Stomach (tissue), 8 donors: ENCODE measurements at regions not wholly inside any gene's neighbourhood (a gene's known extent, or its start where the extent isn't known, plus 50 kb on each side); places are given as distances from the start of the nearest gene placed in this dataset.
A peak's percentile ranks its signal among the peaks of the same experiment; 100 is the strongest.

Experiments
- DNase-seq, 2 donors: peaks; one replicate each; pipeline versions ENCODE4 v3.0.0 to v3.0.0-alpha.2; 2013 to 2019
- H3K27ac ChIP-seq, 5 donors: fragments of 200-600 bp in 4 of 5; sonication (generic) in 4 of 5; one replicate each; pipeline ENCODE4 v1.5.1; 2013 to 2019; ENCODE audit warnings: mild to moderate bottlenecking in 1 of 5, moderate library complexity in 1 of 5
- H3K27me3 ChIP-seq, 3 donors: fragments of 200-600 bp; sonication (generic); one replicate each; pipeline ENCODE4 v1.5.1; 2017 to 2019; ENCODE audit warnings: mixed run types in 1 of 3
- H3K36me3 ChIP-seq, 4 donors: fragments of 200-600 bp; sonication (generic); 1 replicate in 3 of 4; 2 replicates in 1 of 4; pipeline ENCODE4 v1.5.1; 2016 to 2019
- H3K4me1 ChIP-seq, 4 donors: fragments of 200-600 bp; sonication (generic); one replicate each; pipeline ENCODE4 v1.5.1; 2016 to 2019
- H3K4me3 ChIP-seq, 4 donors: fragments of 200-600 bp; sonication (generic) in 3 of 4; one replicate each; pipeline ENCODE4 v1.5.1; 2016 to 2019; ENCODE audit warnings: mild to moderate bottlenecking in 1 of 4
- H3K9me3 ChIP-seq, 4 donors: fragments of 200-600 bp; sonication (generic); one replicate each; pipeline ENCODE4 v1.5.1; 2016 to 2019
- CTCF ChIP-seq, 7 experiments: fragments of 450-650 bp in 4 of 7; fragments of 200-600 bp in 3 of 7; sonication (generic) in 3 of 7; IDR thresholded peaks; one replicate each; pipeline ENCODE4 v1.5.1; 2016 to 2019; ENCODE audit warnings: antibody characterized with exemption in 7 of 7, control low read depth in 2 of 7, mild to moderate bottlenecking in 1 of 7
- EP300 ChIP-seq: sonication (generic); formaldehyde crosslinking; IDR thresholded peaks from one replicate; pipeline ENCODE4 v1.6.1; 2017; ENCODE audit warnings: antibody characterized with exemption
- POLR2A ChIP-seq, 4 donors: fragments of 450-650 bp; IDR thresholded peaks; one replicate each; pipeline ENCODE4 v1.6.1; 2016; ENCODE audit warnings: antibody characterized with exemption in 4 of 4, control low read depth in 2 of 4, mild to moderate bottlenecking in 1 of 4, moderate library complexity in 1 of 4
- POLR2AphosphoS5 ChIP-seq, 3 donors: sonication (generic); formaldehyde crosslinking; IDR thresholded peaks; one replicate each; pipeline ENCODE4 v1.6.1; 2016; ENCODE audit warnings: antibody characterized with exemption in 3 of 3
- WGBS, 5 donors: extraction: QIAGEN DNeasy Blood & Tissue Kit in 3 of 5; methylation state at CpG; one replicate each; pipeline versions ENCODE4 v1.1.5 to v1.1.7; 2013 to 2018; 5-methylcytosine and 5-hydroxymethylcytosine counted together
- intact Hi-C: fragments of 100-400 bp; cut with DNase I; formaldehyde crosslinking; loops from one replicate; pipeline ENCODE4 v1.15.1; 2023; ENCODE audit warnings: low total_unique reads
- donor health status: healthy with polysubstance abuse.
- donor health status: Bipolar disorder and iron deficiency.
- donor health status: healthy.

GRCh38 chr14:53462931-53463778 is 310.0 kb upstream of the DDHD1 start:
- WGBS, 5 donors = 51 to 63% (median 62%) methylated on average over 9 of the region's 9 CpGs
- intact Hi-C loops = no loop called here
- no peaks in the 10 kb centered on the region for H3K27me3 ChIP-seq
- H3K27ac ChIP-seq = no peak overlapping the region
- H3K36me3 ChIP-seq = no peaks in the 10 kb centered on the region
- H3K9me3 ChIP-seq = no peaks in the 10 kb centered on the region
- peak in 1 of 2 donors; percentile 9 for DNase-seq
- peaks cover 0 to 8% (median 3%) of the 10 kb centered on the region in 4 donors for H3K4me1 ChIP-seq
- TF ChIP-seq EP300 (no peak), POLR2AphosphoS5 (IDR thresholded peaks at IDR 0.05) (no peak), CTCF (IDR thresholded peaks at IDR 0.05) (no peak), POLR2A (IDR thresholded peaks at IDR 0.05) (no peak)
- no peak overlapping the region for H3K4me3 ChIP-seq

- intact Hi-C loops = no loop called here
- TF ChIP-seq POLR2A (IDR thresholded peaks at IDR 0.05) (no peak), EP300 (no peak), CTCF (IDR thresholded peaks at IDR 0.05) (no peak), POLR2AphosphoS5 (IDR thresholded peaks at IDR 0.05) (no peak)
- 70 to 77% (median 72%) methylated on average over 6 of the region's 6 CpGs for WGBS, 5 donors
- Histone ChIP-seq H3K27ac (no peak overlapping the region), H3K4me1 (peaks cover 0 to 10% (median 4%) of the 10 kb centered on the region in 4 donors), H3K27me3 (no peaks in the 10 kb centered on the region), H3K9me3 (no peaks in the 10 kb centered on the region), H3K36me3 (no peaks in the 10 kb centered on the region), H3K4me3 (no peak overlapping the region)
- DNase-seq = no peak
Observed at GRCh38 chr14:53461858-53462257, 308.7 kb upstream of the DDHD1 start.

GRCh38 chr14:53460544-53460943 is 307.4 kb upstream of the DDHD1 start:
- intact Hi-C loops = no loop called here
- 83 to 94% (median 89%) methylated on average over 1 of the region's 1 CpG for WGBS, 5 donors
- no peaks in the 10 kb centered on the region for H3K9me3 ChIP-seq
- no peaks in the 10 kb centered on the region for H3K36me3 ChIP-seq
- no peak overlapping the region for H3K27ac ChIP-seq
- DNase-seq = no peak
- no peak for TF ChIP-seq CTCF (IDR thresholded peaks at IDR 0.05)
- TF ChIP-seq POLR2A (IDR thresholded peaks at IDR 0.05) = no peak
- TF ChIP-seq POLR2AphosphoS5 (IDR thresholded peaks at IDR 0.05) = no peak
- TF ChIP-seq EP300 = no peak
- no peak overlapping the region for H3K4me3 ChIP-seq
- no peaks in the 10 kb centered on the region for H3K27me3 ChIP-seq
- H3K4me1 ChIP-seq = peaks cover 0 to 10% (median 4%) of the 10 kb centered on the region in 4 donors

GRCh38 chr14:53458368-53458814 is 305.3 kb upstream of the DDHD1 start:
- no peak for DNase-seq
- peaks cover 0 to 10% (median 4%) of the 10 kb centered on the region in 4 donors for H3K4me1 ChIP-seq
- no peaks in the 10 kb centered on the region for H3K27me3 ChIP-seq
- intact Hi-C loops = no loop called here
- 13 to 27% (median 22%) methylated on average over 2 of the region's 2 CpGs for WGBS, 5 donors
- TF ChIP-seq EP300 = no peak
- no peak for TF ChIP-seq CTCF (IDR thresholded peaks at IDR 0.05)
- H3K4me3 ChIP-seq = no peak overlapping the region
- no peaks in the 10 kb centered on the region for H3K9me3 ChIP-seq
- no peak overlapping the region for H3K27ac ChIP-seq
- no peaks in the 10 kb centered on the region for H3K36me3 ChIP-seq
